Kidney capillary endothelial cell (primary cell): ENCODE measurements at regions not wholly inside any gene's neighbourhood (a gene's known extent, or its start where the extent isn't known, plus 50 kb on each side); places are given as distances from the start of the nearest gene placed in this dataset.

Experiments used
- DNase-seq: peaks from one replicate; pipeline ENCODE4 v3.0.0-alpha.2; 2018; ENCODE audit warnings: low spot score

DNA sequence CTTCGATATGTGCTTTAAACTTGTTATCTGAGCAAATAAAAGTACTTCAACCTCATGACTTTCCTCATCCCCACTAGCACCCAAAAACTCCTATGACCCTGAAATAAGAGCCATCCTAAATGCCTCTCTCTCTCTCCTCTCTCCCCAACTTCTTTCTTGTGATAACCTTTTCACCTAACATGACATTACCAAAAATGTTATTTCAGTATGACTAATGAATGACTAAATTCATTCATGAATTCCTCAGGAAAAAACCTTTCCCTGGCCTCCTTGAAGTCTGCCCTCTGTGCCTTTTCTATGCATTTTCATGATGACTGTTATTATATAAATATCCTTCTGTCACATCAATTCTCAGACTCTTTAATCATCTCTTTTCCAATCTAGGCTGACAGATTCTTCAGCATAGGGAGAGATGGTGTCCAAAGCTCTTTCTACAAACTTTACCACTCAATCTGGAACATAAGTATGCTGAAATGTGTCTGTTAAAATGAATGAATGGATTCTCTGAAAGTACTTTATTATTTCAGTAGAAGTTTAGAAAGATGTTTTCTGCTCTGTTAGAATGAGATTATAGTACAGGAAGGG, 114.3 kb upstream of the GGTLC1 start:
- DNase-seq, result peak; percentile 93

DNA sequence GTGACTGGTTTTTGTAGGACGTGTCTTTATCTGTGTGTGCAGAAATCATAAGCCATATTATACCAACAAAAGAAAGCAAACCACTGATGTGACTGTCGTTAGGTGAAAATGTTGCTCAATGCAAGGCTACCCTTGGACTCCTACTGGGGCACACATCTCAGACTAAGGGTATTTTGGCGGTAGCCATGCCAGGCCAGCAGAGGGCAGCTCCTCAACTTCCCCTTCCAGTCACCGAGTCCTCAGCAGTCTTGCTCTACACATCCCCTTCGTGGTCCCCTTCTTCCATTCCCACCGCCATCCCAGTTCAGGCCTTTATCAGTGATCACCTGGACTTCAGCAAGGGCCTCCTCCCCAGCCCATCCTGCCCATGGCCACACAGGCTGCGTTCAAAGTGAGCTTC, 113.7 kb upstream of the GGTLC1 start:
- peak; percentile 45 for DNase-seq

DNA sequence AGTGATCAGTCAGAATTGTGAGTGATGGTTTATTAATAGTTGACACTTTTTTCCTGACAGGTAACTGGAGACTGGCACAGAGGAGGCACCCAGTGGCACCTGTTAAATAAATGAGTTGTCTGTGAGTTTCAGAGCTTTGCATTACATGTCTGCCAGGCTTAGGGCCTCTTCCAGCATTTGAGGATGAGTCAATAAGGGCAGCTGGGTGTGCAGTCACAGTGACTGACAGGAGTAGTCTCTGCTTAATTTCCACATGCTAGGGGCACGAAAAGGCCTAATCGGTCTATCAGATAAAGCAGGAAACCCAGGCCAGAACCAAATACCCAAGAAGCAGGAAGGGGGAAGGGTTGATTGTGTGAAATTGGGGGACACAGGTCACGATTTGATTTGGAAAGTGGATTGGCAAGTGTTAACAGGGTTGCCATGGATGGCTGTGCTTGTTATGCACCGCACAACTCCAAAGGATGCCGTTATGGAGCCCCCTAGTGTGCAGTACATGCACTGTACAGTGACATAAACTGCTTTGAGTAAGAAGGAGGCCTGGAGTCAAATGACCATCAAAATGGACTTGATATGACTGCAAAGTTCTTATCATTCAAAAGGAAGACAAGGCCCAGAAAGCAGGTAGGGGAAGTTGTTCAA, 111.9 kb upstream of the GGTLC1 start:
- peak; percentile 74 for DNase-seq

DNA sequence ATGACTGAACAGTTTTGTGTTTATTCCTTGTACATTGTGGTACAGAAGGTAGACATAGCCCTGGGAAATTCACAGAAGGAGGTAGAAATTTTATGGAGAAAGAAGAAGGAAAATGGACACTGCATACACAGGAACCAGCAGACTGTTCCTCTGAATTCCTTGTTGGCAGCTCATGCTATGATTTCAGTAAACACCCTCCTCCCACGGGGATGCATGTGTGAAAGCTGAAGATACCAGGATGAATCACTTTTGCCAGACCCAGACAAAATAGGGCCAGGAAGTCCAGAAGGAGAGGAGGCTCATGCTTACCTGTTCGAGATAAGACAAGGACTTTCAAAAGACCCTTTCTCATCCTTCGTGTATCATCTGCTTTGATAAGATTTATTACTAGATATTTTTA, 110.3 kb upstream of the GGTLC1 start:
- DNase-seq, result no peak

DNA sequence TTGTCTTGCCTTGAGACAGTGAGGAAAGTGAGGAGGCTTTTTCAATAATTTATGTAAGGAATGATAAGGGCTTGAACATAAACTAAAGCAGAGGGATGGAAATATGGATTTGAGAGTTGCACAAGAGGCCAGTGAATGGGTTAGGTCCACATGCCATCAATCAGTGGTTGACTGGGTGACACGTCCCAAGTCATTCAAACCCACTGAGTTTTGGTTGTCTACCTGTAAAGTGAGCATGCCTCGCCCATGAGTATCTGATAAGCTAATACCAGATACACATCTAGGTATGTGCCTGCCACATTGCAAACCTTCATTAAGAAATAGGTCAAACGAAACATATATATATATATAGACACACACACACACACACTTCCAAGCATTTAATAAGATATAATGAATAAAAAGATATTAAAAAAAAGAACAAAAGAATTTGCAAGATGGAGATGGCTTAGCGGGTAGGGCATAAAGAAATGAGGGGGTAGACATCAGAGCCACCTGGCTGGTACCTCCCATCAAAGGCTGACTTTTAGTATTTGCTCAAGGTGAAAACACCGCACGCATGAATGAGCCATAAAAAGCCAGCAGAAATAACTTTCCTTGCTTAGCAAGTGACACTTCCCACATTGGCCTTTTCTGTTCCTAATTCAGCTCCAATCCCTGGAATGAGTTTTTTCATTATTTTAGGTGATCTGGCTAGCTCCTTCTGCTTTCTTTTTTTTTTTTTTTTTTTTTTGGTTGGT, 109.1 kb upstream of the GGTLC1 start:
- DNase-seq, result no peak

DNA sequence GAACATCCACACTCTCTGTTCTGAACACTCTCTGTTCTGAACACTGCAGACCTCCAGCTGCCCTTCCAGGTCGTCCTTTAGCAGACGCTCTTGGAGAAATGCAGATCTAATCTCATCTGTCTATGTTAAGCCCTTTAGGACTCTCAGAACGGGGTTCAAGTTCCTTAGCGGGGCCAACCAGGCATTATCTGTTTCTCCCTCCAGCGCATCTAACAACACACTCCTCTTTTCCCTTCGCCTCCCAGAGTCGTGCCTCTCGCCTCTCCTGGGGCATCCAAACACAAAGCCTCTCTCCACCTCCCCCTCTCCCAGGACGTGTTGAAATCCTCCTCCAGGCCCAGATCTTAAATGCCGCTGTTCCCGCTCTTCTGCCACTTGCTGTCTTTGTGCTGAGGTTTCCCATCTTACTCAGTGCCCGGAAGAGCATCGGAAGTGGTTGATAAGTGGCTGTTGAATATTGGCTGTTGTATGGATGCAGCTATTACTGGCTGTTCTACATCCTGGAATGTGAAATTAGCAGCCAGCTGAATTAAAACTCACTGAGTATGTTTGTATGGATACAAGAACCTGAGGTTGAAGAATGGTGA, 108.4 kb upstream of the GGTLC1 start:
- DNase-seq, result no peak

DNA sequence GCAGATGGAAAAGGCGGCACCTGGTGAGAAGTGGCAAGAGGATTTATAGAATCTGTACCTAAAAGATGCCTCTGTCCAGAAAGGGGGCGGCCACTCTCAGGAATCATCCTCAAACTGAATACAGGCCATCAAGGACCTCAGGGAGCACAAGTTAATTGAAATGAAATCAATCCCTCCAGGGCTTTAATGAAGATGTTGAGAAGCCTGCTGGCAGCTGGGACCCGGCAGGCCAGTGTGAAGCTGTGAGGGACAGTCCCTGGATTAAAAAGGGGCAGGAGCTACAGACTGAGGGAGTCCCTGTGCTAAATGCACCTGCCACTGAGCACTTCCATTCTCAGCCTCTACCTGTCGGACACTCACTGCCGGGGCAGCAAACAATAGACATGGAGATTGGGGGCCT, 107.7 kb upstream of the GGTLC1 start:
- no peak for DNase-seq

DNA sequence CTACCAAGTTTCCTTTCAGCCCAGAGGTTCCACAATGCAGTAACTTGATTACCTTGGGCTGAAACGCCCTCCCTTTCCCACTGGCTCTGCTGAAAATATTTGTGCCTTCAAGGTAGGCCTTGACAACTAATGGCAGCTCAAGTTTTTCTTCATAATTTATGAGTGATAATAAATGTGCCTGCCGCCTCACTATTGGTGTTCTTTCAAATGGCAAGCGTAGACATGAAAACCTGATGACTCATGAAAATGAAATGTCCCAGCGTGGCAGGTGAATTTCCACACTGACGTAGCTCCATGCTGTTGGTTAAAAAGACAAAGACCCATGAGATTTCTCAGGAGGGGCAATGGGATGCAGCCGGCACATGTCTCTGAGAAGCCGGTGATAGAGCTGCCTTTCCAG, 107.2 kb upstream of the GGTLC1 start:
- DNase-seq, result no peak

DNA sequence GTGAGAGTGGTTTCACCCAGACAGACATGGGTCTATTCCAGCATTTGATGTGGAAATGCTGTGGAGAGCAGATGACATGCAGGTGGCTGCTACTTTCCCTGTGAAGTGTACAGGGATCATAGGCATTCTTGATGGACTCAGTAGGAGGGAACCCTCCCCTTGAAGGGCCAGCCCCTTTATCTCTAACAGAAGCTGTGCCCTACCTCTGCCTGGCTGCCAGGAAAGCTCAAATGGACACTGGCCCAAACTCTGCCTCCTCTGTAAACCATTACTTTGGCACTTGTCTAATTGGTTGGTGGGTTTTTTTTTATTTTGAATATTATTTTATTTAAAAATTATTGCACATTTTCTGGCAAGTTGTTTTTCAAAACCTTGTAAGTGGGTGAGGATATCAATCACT, 106.7 kb upstream of the GGTLC1 start:
- DNase-seq, result no peak

DNA sequence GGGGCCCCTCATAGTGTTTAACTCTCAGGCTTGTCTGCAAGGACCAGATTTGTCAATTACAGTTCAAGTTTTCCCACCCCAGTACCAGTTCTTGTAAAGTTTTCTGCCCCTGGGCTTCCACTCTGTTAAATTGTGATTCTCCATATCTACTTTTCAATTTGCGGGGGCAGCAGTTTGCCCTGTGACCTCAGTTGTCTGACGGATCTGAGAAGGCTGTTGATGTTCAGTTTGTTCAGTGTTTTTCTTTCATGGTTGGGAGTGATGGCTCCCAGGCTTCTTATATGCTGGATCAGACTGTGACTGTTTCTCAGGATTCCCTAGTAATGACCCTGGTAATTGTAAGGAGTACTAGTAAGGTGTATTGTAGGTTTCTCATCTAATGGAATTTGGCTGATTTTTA, 101.0 kb upstream of the GGTLC1 start:
- DNase-seq, result no peak

DNA sequence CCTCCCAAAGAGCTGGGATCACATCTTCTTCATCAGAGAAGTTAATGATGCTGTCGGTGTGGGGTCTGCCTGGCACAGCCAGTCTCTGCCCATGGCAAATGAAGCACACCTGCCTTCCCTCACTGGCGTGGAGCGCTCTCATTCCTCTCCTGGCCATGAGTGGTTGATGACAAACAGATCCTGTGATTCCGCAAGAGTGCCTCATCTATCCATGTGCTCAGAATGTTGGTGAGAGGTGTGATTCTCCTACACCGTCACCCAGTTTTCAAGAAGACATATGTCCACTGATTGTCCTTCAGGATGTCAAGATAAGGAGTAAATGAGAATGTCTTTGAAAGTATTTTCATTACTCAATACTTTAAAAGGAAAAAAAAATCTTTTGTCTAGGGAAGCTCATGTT, 97.5 kb upstream of the GGTLC1 start:
- no peak for DNase-seq

DNA sequence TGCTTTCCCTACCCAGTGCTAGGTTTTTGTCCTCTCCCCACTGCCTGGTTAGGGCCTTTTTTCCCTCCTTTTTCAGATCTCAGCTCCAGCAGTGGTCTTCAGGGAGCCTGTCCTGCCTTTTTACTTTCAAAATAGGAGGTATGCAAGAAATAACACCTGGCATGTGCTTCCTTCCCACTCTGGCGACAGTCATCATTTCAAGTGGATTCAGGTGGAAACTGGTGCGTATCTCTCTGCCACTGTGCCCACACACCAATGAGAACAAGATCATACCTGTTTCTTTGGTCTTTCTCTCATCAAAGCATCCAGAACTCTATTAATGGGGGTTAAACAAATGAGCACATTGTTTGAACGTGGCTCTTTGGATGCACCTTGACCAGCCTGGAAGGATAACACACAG, 95.7 kb upstream of the GGTLC1 start:
- DNase-seq, result no peak

DNA sequence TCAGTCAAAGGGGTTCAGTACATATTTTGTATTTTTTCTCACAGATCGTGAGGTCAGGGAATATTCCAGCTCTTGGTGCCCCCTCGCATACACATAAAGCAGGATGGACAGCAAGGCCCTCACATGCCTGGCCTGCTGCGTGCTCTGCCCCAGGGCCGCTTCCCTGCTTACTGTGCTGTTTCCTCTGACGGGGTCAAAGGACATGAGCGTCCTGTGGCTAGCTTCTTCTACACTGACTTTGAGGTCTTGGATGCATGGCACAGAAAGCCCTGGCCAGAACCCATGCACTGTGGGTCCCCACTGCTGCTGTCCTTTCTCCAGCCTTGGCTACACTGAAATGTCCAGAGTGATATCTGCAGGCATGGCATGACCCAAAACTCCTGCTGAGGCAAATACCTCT, 92.5 kb upstream of the GGTLC1 start:
- DNase-seq, result no peak

DNA sequence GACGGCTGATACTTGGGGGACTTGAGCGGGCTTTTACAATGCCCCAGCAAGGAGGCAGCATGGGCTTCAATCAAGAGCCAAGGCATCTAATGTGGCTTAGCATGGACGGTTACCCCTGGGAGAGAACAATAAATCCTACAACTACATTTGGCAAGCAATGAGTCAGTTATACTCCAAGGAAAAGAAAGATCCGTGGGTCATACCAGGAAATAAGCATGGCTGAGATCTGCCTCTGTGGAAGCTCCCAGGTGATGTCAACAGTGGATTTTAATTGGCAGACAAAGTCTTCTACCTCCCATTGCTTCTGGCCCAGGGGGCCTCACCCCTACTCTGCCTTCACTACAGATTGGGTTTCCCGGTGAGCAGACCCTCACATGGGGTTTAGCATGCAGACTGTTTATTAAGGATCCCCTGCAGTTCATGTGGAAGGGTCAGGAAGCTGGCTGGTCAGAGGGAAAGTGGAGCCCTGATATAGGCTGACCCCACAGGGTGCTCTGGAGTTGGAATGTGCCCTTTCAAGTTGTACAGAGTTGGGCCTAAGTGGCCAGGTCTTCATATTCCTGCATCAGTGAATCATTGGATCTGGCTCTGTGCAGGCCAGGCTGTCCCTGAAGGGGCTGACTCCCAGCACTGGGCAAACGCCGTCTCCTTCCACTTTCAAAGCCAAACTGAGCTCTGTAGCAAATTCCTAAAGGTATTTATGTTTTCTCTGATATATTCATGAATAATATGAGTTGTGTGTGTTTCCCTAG, 91.3 kb upstream of the GGTLC1 start:
- no peak for DNase-seq

DNA sequence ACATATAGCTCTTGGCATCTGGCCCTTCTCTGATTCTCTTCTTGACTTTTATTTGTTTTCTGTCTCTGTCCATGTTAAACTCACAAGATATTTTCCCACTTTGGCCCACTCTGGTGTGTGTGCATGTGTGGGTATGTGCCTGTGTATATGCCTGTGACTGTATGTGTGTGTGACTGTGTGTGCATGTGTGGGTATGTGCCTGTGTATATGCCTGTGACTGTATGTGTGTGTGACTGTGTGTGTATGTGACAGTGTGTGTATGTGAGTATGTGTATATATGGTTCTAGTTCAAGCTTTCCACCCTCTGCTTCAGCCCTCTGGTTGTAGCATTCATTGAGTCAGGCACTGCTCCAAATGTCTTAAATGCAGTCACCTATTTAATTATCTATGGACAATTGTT, 88.6 kb upstream of the GGTLC1 start:
- no peak for DNase-seq

DNA sequence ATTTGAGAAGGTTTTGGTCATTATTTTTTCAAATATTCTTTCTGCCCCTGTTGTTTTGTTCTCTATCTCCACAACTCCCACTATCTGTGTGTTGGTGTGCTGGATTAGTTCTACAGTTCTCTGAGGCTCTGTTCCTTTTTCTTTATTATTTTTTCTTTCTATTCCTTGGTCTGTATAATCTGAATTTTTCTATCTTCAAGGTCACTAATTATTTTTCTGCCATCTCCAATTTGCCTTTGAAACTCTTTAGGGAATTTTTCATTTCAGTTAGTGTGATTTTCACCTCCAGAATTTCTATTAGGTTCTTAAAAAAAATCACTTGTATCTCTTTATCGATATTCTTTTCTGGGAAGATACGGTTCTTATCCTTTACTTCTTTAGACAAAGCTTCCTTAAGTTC, 82.1 kb upstream of the GGTLC1 start:
- no peak for DNase-seq

DNA sequence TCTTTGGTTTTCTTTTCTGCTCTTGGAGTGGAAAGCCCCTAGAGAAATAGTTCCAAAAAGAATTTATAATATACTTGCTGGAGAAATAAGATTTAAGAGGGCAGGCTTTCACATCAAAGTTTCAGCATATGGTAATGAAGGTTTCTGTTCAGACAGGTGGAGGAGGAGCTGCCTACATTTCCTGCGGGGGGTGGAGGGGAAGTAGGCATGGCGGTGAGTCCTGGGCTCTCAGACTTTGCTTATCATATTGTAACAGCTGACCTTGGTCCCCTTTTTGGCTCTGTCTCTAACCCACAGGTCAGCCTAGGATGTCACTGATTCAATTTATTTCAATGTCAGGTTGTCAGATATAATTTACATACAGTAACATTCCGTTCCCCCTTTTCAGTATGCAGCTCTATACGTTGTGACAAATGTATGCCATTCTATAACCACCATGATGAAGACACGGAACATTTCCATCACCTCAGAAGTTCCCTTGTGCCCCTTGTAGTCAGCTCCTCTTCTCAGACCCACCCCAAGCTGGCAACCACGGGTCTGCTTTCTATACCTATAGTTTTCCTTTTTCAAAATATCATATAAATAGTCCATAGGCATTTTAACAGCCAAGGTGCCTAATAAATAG, 77.6 kb upstream of the GGTLC1 start:
- no peak for DNase-seq

DNA sequence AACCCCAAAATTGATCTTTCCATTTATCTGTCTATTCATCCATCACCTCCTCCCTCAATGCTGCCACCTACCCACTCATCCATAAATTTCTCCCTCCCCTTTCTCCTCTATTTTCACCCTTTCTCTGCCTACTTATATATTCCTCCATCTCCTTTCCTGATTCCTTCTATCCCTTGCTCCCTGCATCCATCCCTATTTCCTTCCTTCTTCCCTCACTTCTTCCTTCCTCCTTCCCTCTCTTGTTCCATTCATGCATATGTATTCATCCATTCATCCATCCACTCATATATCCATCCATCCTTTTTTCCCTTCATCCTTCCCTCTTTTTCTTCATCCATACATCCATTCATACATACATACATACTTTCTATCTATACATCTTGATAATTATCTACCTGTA, 76.3 kb upstream of the GGTLC1 start:
- DNase-seq, result no peak

DNA sequence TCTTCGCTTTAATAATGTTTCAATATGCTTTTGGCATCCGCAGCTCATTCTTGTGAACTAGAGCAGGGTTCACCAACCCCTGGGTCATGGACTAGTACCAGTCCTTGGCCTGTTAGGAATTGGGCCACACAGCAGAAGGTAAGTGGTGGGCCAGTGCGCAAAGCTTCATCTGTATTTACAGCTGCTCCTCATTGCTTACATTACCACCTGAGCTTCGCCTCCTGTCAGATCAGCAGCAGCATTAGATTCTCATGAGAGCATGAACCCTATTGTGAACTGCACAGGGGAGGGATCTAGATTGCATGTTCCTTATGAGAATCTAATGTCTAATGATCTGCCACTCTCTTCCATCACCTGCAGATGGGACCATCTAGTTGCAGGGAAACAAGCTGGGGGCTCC, 75.5 kb upstream of the GGTLC1 start:
- DNase-seq, result no peak

DNA sequence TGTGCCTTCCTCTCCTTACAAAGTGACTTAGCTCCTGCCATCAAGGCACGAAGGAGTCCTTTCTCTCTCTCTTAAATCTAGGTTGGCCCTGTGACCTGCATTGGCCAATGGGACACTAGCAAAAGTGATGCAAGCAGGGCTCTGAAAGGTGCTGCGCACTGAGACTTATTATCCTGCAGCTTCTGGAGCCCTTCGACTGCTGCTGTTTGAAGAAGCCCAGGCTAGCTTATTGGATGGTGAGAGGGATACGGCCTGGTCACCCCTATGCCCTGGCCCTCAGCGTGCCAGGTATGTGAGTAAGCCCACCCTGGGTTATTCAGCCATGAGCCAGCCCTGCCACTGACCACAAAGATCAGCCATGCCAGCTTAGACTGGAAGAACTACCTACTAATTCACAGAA, 74.5 kb upstream of the GGTLC1 start:
- DNase-seq, result no peak

DNA sequence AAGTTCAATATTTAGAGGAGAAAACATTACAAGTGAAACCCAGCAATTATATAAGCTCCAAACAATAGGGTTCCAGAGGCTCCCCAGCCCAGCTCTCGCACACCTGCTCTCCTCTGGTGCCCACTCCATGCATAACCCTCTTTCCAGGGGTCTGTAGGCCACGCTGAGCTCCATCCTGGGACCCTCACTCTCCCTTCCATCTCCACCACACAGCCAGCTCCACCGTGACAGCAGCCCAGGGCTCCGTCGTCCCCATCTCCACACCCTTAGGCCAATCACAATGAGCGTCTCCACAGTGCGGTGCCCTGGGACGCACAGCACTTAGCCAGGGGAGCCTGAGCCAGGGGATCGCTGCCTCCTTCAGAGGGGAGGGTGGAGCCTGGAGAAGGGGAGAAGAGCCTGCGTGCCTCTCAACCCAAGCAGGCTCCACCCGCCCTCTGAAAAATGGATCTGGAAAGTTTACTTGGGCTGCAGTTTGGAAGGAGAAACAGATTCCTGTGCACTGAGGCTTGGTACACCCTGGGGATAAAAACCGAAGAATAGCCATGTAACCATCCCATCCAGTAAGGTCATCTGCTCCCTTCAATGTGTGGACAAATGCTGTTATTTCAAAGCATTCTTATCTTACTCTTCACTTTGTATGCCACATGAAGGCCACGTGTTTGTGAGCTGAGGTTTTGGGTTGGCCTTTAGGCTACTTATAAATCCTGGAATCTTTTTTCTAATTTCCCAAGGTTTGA, 72.4 kb upstream of the GGTLC1 start:
- DNase-seq, result no peak
